Calu3 (cell line): ENCODE measurements at regions not wholly inside any gene's neighbourhood (a gene's known extent, or its start where the extent isn't known, plus 50 kb on each side); places are given as distances from the start of the nearest gene placed in this dataset.

Experiments used
- BruUV-seq: library from RNA; stranded (reverse); fragments of 400-500 nt; replicated peaks from 2 replicates; lab custom pipeline; 2021; lab: Mats Ljungman, UMichigan
- CTCF ChIA-PET: fragments of 300-600 bp; sonication (Branson Sonifier 250); formaldehyde crosslinking; loops from one replicate; lab custom pipeline; 2022; ENCODE audit warnings: antibody characterized with exemption; lab: Charles Lee
- DNase-seq: peaks from one replicate; pipeline ENCODE4 v3.0.0; 2022
- H3K27ac Mint-ChIP-seq: one replicate; pipeline ENCODE4 v1.8.0; 2022; ENCODE audit warnings: mixed read lengths; ENCODE audit not compliant: unreplicated experiment
- H3K27me3 Mint-ChIP-seq: one replicate; pipeline ENCODE4 v1.8.0; 2022; ENCODE audit warnings: mixed read lengths; ENCODE audit not compliant: unreplicated experiment
- H3K36me3 Mint-ChIP-seq: one replicate; pipeline ENCODE4 v1.8.0; 2022; ENCODE audit warnings: mild to moderate bottlenecking, moderate library complexity, mixed read lengths; ENCODE audit not compliant: insufficient read depth, unreplicated experiment
- H3K4me1 Mint-ChIP-seq: one replicate; pipeline ENCODE4 v1.8.0; 2022; ENCODE audit warnings: mild to moderate bottlenecking, low read depth, mixed read lengths; ENCODE audit not compliant: unreplicated experiment
- H3K4me3 Mint-ChIP-seq: one replicate; pipeline ENCODE4 v1.8.0; 2022; ENCODE audit warnings: mild to moderate bottlenecking, low read depth, moderate library complexity, mixed read lengths; ENCODE audit not compliant: unreplicated experiment
- H3K9me3 Mint-ChIP-seq: one replicate; pipeline ENCODE4 v1.8.0; 2022; ENCODE audit warnings: low read depth, mixed read lengths; ENCODE audit not compliant: unreplicated experiment
- intact Hi-C: fragments of 100-400 bp; cut with micrococcal nuclease; formaldehyde crosslinking; loops from one replicate; pipeline ENCODE4 v1.10.0; 2022; ENCODE audit not compliant: unreplicated experiment
- TF ChIP-seq, protein P1 (sequence below): fragments of 200-600 bp; IDR thresholded peaks from one replicate; pipeline ENCODE4 v1.8.0; 2022; ENCODE audit warnings: antibody characterized with exemption; ENCODE audit not compliant: unreplicated experiment

- DNase-seq: no peak
- Mint-ChIP-seq H3K4me3 (no peak overlapping the region), H3K4me1 (no peaks in the 10 kb centered on the region), H3K9me3 (peaks cover 22% of the 10 kb centered on the region), H3K27ac (no peak overlapping the region), H3K36me3 (no peaks in the 10 kb centered on the region), H3K27me3 (no peaks in the 10 kb centered on the region)
- no TSS peak for BruUV-seq
- TF ChIP-seq, protein P1, sequence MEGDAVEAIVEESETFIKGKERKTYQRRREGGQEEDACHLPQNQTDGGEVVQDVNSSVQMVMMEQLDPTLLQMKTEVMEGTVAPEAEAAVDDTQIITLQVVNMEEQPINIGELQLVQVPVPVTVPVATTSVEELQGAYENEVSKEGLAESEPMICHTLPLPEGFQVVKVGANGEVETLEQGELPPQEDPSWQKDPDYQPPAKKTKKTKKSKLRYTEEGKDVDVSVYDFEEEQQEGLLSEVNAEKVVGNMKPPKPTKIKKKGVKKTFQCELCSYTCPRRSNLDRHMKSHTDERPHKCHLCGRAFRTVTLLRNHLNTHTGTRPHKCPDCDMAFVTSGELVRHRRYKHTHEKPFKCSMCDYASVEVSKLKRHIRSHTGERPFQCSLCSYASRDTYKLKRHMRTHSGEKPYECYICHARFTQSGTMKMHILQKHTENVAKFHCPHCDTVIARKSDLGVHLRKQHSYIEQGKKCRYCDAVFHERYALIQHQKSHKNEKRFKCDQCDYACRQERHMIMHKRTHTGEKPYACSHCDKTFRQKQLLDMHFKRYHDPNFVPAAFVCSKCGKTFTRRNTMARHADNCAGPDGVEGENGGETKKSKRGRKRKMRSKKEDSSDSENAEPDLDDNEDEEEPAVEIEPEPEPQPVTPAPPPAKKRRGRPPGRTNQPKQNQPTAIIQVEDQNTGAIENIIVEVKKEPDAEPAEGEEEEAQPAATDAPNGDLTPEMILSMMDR: no peak
- intact Hi-C loops: no loop called here
- CTCF ChIA-PET: no interaction called here
These were observed 247.4 kb upstream of the CELF4 start for GRCh38 chr18:37812961-37813360.

DNA sequence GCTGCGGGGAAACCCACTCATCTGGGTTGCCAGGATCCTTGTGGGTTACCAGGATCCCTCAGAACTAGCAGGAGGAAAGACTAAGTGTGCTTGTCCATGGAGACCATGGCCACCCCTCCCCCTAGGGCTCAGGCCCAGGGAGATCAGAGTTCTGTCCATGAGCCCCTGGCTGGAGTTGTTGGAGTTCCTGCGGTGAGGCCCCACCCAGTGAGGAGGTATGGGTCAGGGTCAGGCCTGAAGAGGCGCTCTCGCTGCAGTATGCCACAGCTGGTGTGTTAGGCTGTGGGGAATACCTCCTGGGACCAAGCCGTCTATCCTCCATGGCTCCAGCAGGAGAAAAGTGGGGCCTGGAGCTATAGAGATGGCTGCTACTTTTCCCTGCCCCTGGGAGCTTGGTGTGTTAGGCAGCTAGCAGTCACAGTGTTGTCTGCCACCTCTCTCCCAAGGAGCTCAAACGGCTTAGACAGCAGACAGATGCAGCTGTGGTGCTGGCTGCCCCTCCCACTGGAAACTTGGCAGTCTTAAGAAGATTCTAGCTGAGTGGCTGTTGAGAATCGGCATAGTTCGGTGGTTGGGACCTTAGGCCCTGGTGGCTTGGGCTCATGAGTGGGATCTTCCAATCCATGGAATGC, 240.3 kb upstream of the CELF4 start:
- H3K27me3 Mint-ChIP-seq: no peaks in the 10 kb centered on the region
- no peak for DNase-seq
- no peak overlapping the region for H3K27ac Mint-ChIP-seq
- TF ChIP-seq, protein P1: no peak
- H3K4me1 Mint-ChIP-seq: no peaks in the 10 kb centered on the region
- H3K9me3 Mint-ChIP-seq: peaks cover 5% of the 10 kb centered on the region
- no peak overlapping the region for H3K4me3 Mint-ChIP-seq
- CTCF ChIA-PET: no interaction called here
- intact Hi-C loops: no loop called here
- no peaks in the 10 kb centered on the region for H3K36me3 Mint-ChIP-seq
- no TSS peak for BruUV-seq

- Mint-ChIP-seq H3K9me3 (peaks cover 3% of the 10 kb centered on the region), H3K36me3 (no peaks in the 10 kb centered on the region), H3K4me3 (no peak overlapping the region), H3K27ac (no peak overlapping the region), H3K4me1 (no peaks in the 10 kb centered on the region), H3K27me3 (no peaks in the 10 kb centered on the region)
- intact Hi-C loops: no loop called here
- TF ChIP-seq, protein P1: no peak
- DNase-seq: no peak
- no TSS peak for BruUV-seq
- CTCF ChIA-PET: no interaction called here
These were observed 231.3 kb upstream of the CELF4 start for GRCh38 chr18:37796823-37797349.

- H3K27ac Mint-ChIP-seq: no peak overlapping the region
- TF ChIP-seq, protein P1: no peak
- H3K27me3 Mint-ChIP-seq: no peaks in the 10 kb centered on the region
- no peak for DNase-seq
- no peak overlapping the region for H3K4me3 Mint-ChIP-seq
- CTCF ChIA-PET: no interaction called here
- H3K36me3 Mint-ChIP-seq: no peaks in the 10 kb centered on the region
- intact Hi-C loops: no loop called here
- H3K9me3 Mint-ChIP-seq: no peaks in the 10 kb centered on the region
- no TSS peak for BruUV-seq
- no peaks in the 10 kb centered on the region for H3K4me1 Mint-ChIP-seq
These were observed 221.9 kb upstream of the CELF4 start for GRCh38 chr18:37787452-37787851.
